B cell (primary cell): ENCODE measurements at regions not wholly inside any gene's neighbourhood (a gene's known extent, or its start where the extent isn't known, plus 50 kb on each side); places are given as distances from the start of the nearest gene placed in this dataset.

ENCODE experiments used
- ATAC-seq: fragments of 200-7000 bp; cut with Tn5 transposase; one replicate; pipeline ENCODE4 v1.10.0; 2021; ENCODE audit warnings: low read depth, mild to moderate bottlenecking, moderate number of reproducible peaks, moderate library complexity
- CTCF ChIA-PET: fragments of 350-600 bp; sonication (Branson Sonifier 250); formaldehyde crosslinking; loops from one replicate; lab custom pipeline; 2021; ENCODE audit warnings: antibody characterized with exemption, inconsistent platforms; lab: Charles Lee
- POLR2A ChIA-PET: fragments of 350-600 bp; sonication (Branson Sonifier 250); formaldehyde crosslinking; loops from one replicate; lab custom pipeline; 2021; ENCODE audit warnings: antibody characterized with exemption; lab: Charles Lee
- DNase-seq: peaks from one replicate; pipeline ENCODE4 v3.0.0; 2013
- H2AFZ ChIP-seq: 2 replicates; pipeline ENCODE4 v1.6.1; 2012; ENCODE audit warnings: mild to moderate bottlenecking, low read depth, low read length; ENCODE audit not compliant: insufficient read depth, poor library complexity, severe bottlenecking
- H3K27ac ChIP-seq, 2 donors: 1 replicate in 1 of 2; 2 replicates in 1 of 2; pipeline ENCODE4 v1.5.1; 2012 to 2013; ENCODE audit warnings: low read length in 2 of 2, mild to moderate bottlenecking in 2 of 2, moderate library complexity in 1 of 2
- H3K27me3 ChIP-seq, 4 experiments: fragments of 200-600 bp in 1 of 4; sonication (generic) in 1 of 4; replicated peaks in 1 of 4; 1 replicate in 2 of 4; 2 replicates in 2 of 4; pipeline versions ENCODE4 v1.6.1 to v1.7.0; 2013 to 2016; ENCODE audit warnings: low read length in 3 of 4, mild to moderate bottlenecking in 2 of 4, mixed read lengths in 1 of 4, moderate library complexity in 1 of 4; ENCODE audit not compliant: insufficient read depth in 4 of 4, control insufficient read depth in 3 of 4; ENCODE audit errors: control extremely low read depth in 1 of 4
- H3K36me3 ChIP-seq, 2 experiments: replicated peaks in 1 of 2; 1 replicate in 1 of 2; 2 replicates in 1 of 2; pipeline versions ENCODE4 v1.6.1 to v1.7.1; 2013; ENCODE audit warnings: low read length in 1 of 2; ENCODE audit not compliant: insufficient read depth in 2 of 2, control insufficient read depth in 1 of 2; ENCODE audit errors: control extremely low read depth in 1 of 2, extremely low read depth in 1 of 2
- H3K4me1 ChIP-seq, 2 donors: fragments of 200-600 bp in 1 of 2; sonication (generic) in 1 of 2; 1 replicate in 1 of 2; 2 replicates in 1 of 2; pipeline versions ENCODE4 v1.5.1 to v1.6.1; 2013 to 2017; ENCODE audit warnings: low read length in 2 of 2; ENCODE audit not compliant: control insufficient read depth in 2 of 2, insufficient read depth in 2 of 2
- H3K4me2 ChIP-seq: replicated peaks from 2 replicates; pipeline ENCODE3; 2012; ENCODE audit warnings: mild to moderate bottlenecking, low read depth, low read length; ENCODE audit not compliant: poor library complexity, severe bottlenecking
- H3K4me3 ChIP-seq, 5 experiments: fragments of 200-600 bp in 1 of 5; sonication (generic) in 1 of 5; 1 replicate in 3 of 5; 2 replicates in 2 of 5; pipeline versions ENCODE4 v1.5.1 to v1.7.0; 2011 to 2016; ENCODE audit warnings: low read length in 4 of 5, mild to moderate bottlenecking in 4 of 5, low read depth in 2 of 5, control low read depth in 1 of 5, moderate library complexity in 1 of 5; ENCODE audit not compliant: insufficient read depth in 1 of 5; ENCODE audit errors: control extremely low read depth in 1 of 5, extremely low read depth in 1 of 5
- H3K79me2 ChIP-seq: fragments of 200-600 bp; sonication (generic); one replicate; pipeline ENCODE4 v1.6.0; 2016; ENCODE audit warnings: low read length; ENCODE audit not compliant: control insufficient read depth, insufficient read depth
- H3K9ac ChIP-seq: fragments of 200-600 bp; sonication (generic); 2 replicates; pipeline ENCODE4 v1.6.1; 2017; ENCODE audit warnings: mild to moderate bottlenecking, low read length, moderate library complexity
- H3K9me3 ChIP-seq, 3 donors: one replicate each; pipeline versions ENCODE4 v1.6.1 to v1.7.1; 2013; ENCODE audit warnings: low read length in 2 of 3; ENCODE audit not compliant: control insufficient read depth in 2 of 3, insufficient read depth in 1 of 3; ENCODE audit errors: control extremely low read depth in 1 of 3
- H4K20me1 ChIP-seq: 2 replicates; pipeline ENCODE4 v1.6.0; 2012; ENCODE audit warnings: mild to moderate bottlenecking, low read length; ENCODE audit not compliant: insufficient read depth, control insufficient read depth, poor library complexity, severe bottlenecking
- H3K27ac Mint-ChIP-seq: one replicate; pipeline ENCODE4 v1.8.0; 2021; ENCODE audit warnings: mixed read lengths
- H3K27me3 Mint-ChIP-seq: one replicate; pipeline ENCODE4 v1.8.0; 2021; ENCODE audit warnings: mixed read lengths
- H3K4me1 Mint-ChIP-seq: one replicate; pipeline ENCODE4 v1.8.0; 2021; ENCODE audit warnings: mixed read lengths
- H3K4me3 Mint-ChIP-seq: one replicate; pipeline ENCODE4 v1.8.0; 2021; ENCODE audit warnings: mixed read lengths
- H3K9me3 Mint-ChIP-seq: one replicate; pipeline ENCODE4 v1.8.0; 2022; ENCODE audit warnings: mixed read lengths; ENCODE audit not compliant: insufficient read depth
- CTCF ChIP-seq: fragments of 200-600 bp; IDR thresholded peaks from one replicate; pipeline ENCODE4 v1.8.0; 2022; ENCODE audit warnings: antibody characterized with exemption, mild to moderate bottlenecking
- EZH2 ChIP-seq: IDR thresholded peaks from 2 replicates; pipeline ENCODE4 v1.6.1; 2012; ENCODE audit warnings: borderline replicate concordance, low read depth, mild to moderate bottlenecking, moderate library complexity, low read length; ENCODE audit not compliant: insufficient read depth, poor library complexity, severe bottlenecking
- WGBS: methylation state at CpG from one replicate; pipeline ENCODE4 v1.1.5; 2013; ENCODE audit warnings: missing lambda C conversion rate; ENCODE audit not compliant: insufficient coverage; 5-methylcytosine and 5-hydroxymethylcytosine counted together
- intact Hi-C: fragments of 100-400 bp; cut with micrococcal nuclease; formaldehyde crosslinking; loops from one replicate; pipeline ENCODE4 v1.10.0; 2022

- no peaks in the 10 kb centered on the region for H3K4me1 ChIP-seq
- Mint-ChIP-seq H3K27ac (no peak overlapping the region), H3K27me3 (no peaks in the 10 kb centered on the region), H3K4me1 (no peaks in the 10 kb centered on the region), H3K4me3 (no peak overlapping the region), H3K9me3 (peaks cover 1% of the 10 kb centered on the region)
- peaks cover 0 to 7% (median 1%) of the 10 kb centered on the region in 3 donors for H3K9me3 ChIP-seq
- H3K4me2 ChIP-seq, result no peak overlapping the region
- H3K36me3 ChIP-seq, result no peaks in the 10 kb centered on the region
- no peak overlapping the region for H3K27ac ChIP-seq
- intact Hi-C loops, result no loop called here
- CTCF ChIA-PET, result no interaction called here
- DNase-seq, result no peak
- H3K4me3 ChIP-seq, result no peak overlapping the region
- TF ChIP-seq CTCF, result no peak
- H3K79me2 ChIP-seq, result no peaks in the 10 kb centered on the region
- ATAC-seq, result no peak
- H3K9ac ChIP-seq, result no peak overlapping the region
- POLR2A ChIA-PET, result no interaction called here
- H4K20me1 ChIP-seq, result no peaks in the 10 kb centered on the region
- no peaks in the 10 kb centered on the region for H3K27me3 ChIP-seq
- no peak overlapping the region for H2AFZ ChIP-seq
- 90% methylated on average over 2 of the region's 2 CpGs for WGBS
Observed at GRCh38 chr13:103236213-103236612, 170.0 kb upstream of the SLC10A2 start.

- no peak overlapping the region for H3K4me3 Mint-ChIP-seq
- no peaks in the 10 kb centered on the region for H3K4me1 ChIP-seq
- no peaks in the 10 kb centered on the region for H3K79me2 ChIP-seq
- no peaks in the 10 kb centered on the region for H3K4me1 Mint-ChIP-seq
- POLR2A ChIA-PET, result no interaction called here
- H3K4me3 ChIP-seq, result no peak overlapping the region
- H3K9me3 Mint-ChIP-seq, result peaks cover 6% of the 10 kb centered on the region
- CTCF ChIA-PET, result no interaction called here
- H2AFZ ChIP-seq, result no peak overlapping the region
- WGBS, result no CpG with 5 or more reads among the region's 1 CpG
- peaks cover 0 to 11% (median 1%) of the 10 kb centered on the region in 3 donors for H3K9me3 ChIP-seq
- intact Hi-C loops, result no loop called here
- H3K27me3 ChIP-seq, result no peaks in the 10 kb centered on the region
- DNase-seq, result no peak
- H3K27ac Mint-ChIP-seq, result no peak overlapping the region
- H3K4me2 ChIP-seq, result no peak overlapping the region
- no peaks in the 10 kb centered on the region for H3K36me3 ChIP-seq
- no peak for ATAC-seq
- no peak overlapping the region for H3K9ac ChIP-seq
- H3K27me3 Mint-ChIP-seq, result no peaks in the 10 kb centered on the region
- H4K20me1 ChIP-seq, result no peaks in the 10 kb centered on the region
- TF ChIP-seq EZH2, result no peak
- no peak for TF ChIP-seq CTCF
- H3K27ac ChIP-seq, result no peak overlapping the region
Observed at GRCh38 chr13:103229674-103230073, 163.5 kb upstream of the SLC10A2 start.
